NCI-H748 (cell line): ENCODE measurements at regions not wholly inside any gene's neighbourhood (a gene's known extent, or its start where the extent isn't known, plus 50 kb on each side); places are given as distances from the start of the nearest gene placed in this dataset.

Experiments
- DNase-seq: peaks from one replicate; lab custom pipeline; 2025; ENCODE audit not compliant: unreplicated experiment; lab: John Stamatoyannopoulos, UW

- no peak for DNase-seq
These were observed 236.2 kb upstream of the FLRT2 start for GRCh38 chr14:85293612-85294234.

- DNase-seq, result no peak
These were observed 234.6 kb upstream of the FLRT2 start for GRCh38 chr14:85295318-85295717.

GRCh38 chr14:85296456-85297210, 233.3 kb upstream of the FLRT2 start:
- no peak for DNase-seq

GRCh38 chr14:85300107-85300506, 229.8 kb upstream of the FLRT2 start:
- DNase-seq, result peak; percentile 72

- DNase-seq, result peak; percentile 71
These were observed 228.4 kb upstream of the FLRT2 start for GRCh38 chr14:85301506-85301905.

GRCh38 chr14:85306024-85306423, 223.9 kb upstream of the FLRT2 start:
- DNase-seq, result no peak

GRCh38 chr14:85308531-85309300, 221.2 kb upstream of the FLRT2 start:
- DNase-seq, result no peak

- DNase-seq, result no peak
These were observed 219.3 kb upstream of the FLRT2 start for GRCh38 chr14:85310491-85311272.

- DNase-seq, result no peak
These were observed 216.3 kb upstream of the FLRT2 start for GRCh38 chr14:85313560-85314207.

GRCh38 chr14:85315290-85315689, 214.7 kb upstream of the FLRT2 start:
- no peak for DNase-seq

- DNase-seq, result peak; percentile 78
These were observed 214.1 kb upstream of the FLRT2 start for GRCh38 chr14:85315733-85316290.

GRCh38 chr14:85316701-85317410, 213.1 kb upstream of the FLRT2 start:
- DNase-seq, result no peak

- no peak for DNase-seq
These were observed 212.4 kb upstream of the FLRT2 start for GRCh38 chr14:85317491-85318021.

GRCh38 chr14:85319101-85319500, 210.8 kb upstream of the FLRT2 start:
- DNase-seq, result no peak

- DNase-seq, result no peak
These were observed 209.8 kb upstream of the FLRT2 start for GRCh38 chr14:85319998-85320630.

- peak; percentile 35 for DNase-seq
These were observed 204.6 kb upstream of the FLRT2 start for GRCh38 chr14:85325134-85326017.

GRCh38 chr14:85332401-85332800, 197.5 kb upstream of the FLRT2 start:
- no peak for DNase-seq

GRCh38 chr14:85333313-85333712, 196.6 kb upstream of the FLRT2 start:
- no peak for DNase-seq
